ENCODE measurements at regions not wholly inside any gene's neighbourhood (a gene's known extent, or its start where the extent isn't known, plus 50 kb on each side); places are given as distances from the start of the nearest gene placed in this dataset.

GRCh38 chr3:30984855-30985749 is 90.6 kb upstream of the GADL1 start:
- TF ChIP-seq, protein P1, sequence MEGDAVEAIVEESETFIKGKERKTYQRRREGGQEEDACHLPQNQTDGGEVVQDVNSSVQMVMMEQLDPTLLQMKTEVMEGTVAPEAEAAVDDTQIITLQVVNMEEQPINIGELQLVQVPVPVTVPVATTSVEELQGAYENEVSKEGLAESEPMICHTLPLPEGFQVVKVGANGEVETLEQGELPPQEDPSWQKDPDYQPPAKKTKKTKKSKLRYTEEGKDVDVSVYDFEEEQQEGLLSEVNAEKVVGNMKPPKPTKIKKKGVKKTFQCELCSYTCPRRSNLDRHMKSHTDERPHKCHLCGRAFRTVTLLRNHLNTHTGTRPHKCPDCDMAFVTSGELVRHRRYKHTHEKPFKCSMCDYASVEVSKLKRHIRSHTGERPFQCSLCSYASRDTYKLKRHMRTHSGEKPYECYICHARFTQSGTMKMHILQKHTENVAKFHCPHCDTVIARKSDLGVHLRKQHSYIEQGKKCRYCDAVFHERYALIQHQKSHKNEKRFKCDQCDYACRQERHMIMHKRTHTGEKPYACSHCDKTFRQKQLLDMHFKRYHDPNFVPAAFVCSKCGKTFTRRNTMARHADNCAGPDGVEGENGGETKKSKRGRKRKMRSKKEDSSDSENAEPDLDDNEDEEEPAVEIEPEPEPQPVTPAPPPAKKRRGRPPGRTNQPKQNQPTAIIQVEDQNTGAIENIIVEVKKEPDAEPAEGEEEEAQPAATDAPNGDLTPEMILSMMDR (conservative IDR thresholded peaks at IDR 0.05; ENCODE audit: low read depth in 2 of 2), result no peak
- TF ChIP-seq JUNB (IDR thresholded peaks at IDR 0.05; ENCODE audit: unreplicated experiment) (no peak), POLR2AphosphoS5 (IDR thresholded peaks at IDR 0.05; ENCODE audit: low read depth) (no peak), EZH2phosphoT487 (IDR thresholded peaks at IDR 0.05; ENCODE audit: unreplicated experiment) (no peak), EZH2 (IDR thresholded peaks at IDR 0.05; ENCODE audit: low read depth, unreplicated experiment) (no peak)
